NCI-H82 (cell line): ENCODE measurements at regions not wholly inside any gene's neighbourhood (a gene's known extent, or its start where the extent isn't known, plus 50 kb on each side); places are given as distances from the start of the nearest gene placed in this dataset.
"Not testable (repeated sequence)": the region's sequence is repeated elsewhere in the genome, so short reads cannot be mapped to it uniquely, and the experiment has no call there.

ENCODE experiments used
- DNase-seq: peaks from one replicate; lab custom pipeline; 2025; lab: John Stamatoyannopoulos, UW

DNA sequence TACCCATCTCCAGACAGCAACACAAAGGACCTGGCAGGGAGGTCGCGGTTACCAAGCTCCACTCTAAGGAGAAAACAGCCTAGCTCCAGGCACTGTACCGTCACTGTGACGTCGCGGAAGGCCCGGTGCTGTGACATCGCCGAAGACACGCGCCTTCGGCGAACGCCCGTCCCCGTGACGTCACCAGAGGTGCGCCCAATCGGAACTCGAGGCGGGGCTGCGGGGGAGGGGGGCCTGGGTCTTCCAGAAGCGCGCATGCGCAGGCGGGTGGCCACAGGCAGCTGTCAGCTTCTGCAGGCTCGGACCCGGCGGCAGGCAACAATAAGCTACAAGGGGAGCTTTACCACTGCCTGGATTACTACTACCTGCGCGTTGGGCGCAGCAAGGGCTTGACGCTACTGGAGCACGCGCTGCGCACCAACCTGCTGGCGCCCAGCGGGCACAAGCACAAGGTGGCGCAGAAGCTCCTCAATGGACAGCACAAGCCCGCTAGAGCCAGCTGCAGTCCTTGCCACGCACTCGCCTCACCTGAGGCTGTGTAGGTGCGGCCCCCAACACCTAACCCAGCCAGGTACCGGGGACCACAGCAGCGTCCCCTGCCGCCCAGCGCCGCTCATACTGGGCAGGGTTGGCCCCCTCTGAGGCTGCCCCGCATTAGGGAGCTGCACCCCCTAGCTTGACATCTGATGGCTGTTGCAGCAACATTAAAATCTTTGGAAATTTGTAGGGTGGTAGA, 208.4 kb downstream of the TPST1 start:
- peak; percentile 51 for DNase-seq

DNA sequence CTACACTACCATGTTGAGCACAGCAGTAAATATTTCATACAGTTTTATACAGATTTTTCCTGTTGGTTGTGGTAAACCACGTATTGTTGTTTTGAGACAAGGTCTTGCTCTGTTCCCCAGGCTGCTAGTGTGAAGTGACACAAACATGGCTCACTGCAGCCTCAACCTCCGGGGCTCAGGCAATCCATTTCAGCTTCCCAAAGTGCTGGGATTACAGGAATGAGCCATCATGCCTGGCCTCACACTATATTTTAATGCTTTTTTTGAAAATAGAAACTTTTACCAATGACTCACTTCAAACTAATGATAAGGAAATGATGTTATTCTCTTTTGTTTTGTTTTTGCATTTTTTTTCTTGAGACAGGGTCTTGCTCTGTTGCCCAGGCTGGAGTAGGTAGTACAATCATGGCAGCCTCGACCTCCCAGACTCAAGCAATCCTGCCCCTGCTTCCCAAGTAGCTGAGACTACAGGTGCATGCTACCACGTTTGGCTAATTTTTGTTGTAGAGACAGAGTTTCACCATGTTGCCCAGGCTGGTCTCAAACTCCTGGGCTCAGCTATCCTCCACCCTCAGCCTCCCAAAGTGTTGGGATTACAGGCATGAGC, 210.6 kb downstream of the TPST1 start:
- DNase-seq, result no peak

DNA sequence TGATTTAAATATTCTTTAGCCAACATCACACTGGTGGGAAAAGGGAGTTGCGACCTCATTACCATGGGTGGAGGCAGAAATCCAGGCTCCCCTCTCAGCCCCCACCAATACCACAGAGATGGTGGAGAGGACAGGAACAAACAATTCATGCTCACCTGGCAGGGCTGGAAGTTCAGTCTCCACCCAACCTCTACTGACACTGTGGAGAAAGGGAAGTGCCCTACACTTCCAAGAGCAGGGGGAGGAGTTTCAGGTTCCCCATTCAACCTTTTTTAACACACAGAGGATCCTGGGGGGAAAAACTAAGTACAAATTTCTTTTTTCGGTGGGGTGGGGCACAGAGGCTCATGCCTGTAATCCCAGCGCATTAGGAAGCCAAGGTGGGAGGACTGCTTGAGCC, 210.1 kb upstream of the KCTD7 start:
- DNase-seq, result no peak

DNA sequence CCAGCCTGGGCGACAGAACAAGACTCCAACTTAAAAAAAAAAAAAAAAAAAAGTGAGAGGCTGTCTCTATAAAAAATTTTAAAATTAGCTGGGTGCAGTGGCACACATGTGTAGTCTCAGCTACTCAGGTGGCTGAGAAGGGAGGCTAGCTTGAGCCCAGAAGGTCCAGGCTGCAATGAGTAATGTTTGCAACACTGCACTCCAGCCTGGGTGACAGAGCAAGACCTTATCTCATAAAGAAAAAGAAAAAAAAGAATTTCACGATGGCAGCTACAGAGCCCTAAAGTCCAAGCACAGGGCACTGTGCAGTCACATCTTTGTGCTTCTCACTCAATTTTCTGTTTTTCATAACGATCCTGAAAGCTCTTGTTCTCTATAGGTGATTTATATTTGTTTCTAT, 209.5 kb upstream of the KCTD7 start:
- no peak for DNase-seq

DNA sequence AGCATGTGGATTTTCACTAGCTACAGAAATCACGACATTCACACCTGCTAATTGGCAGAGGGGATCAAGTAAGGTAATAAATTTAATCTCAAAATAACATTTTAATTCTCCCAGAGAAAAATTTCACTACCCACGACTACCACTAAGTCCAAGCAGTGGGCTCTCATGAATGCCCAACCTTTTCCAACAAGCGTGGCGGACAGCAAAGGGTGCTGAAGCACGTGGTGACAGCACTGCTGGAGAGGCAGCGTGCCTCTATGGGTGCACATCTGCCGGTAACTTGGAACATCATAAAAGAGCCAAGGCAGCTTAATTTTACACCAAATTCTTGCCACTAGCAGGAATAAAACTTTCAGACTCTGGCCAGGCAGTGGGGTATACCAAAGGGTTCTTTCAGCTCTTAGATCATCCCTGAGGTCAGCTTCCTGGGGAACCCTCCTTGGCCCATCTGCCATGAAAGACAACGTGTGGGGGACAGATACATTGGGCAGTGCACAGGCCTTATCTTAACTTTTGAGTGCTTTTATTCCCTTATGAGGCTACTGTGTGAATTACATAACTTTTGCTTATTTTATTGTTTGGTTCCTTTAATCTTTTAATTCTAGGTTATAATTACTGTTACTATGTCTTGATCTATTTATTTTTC, 206.7 kb upstream of the KCTD7 start:
- no peak for DNase-seq

DNA sequence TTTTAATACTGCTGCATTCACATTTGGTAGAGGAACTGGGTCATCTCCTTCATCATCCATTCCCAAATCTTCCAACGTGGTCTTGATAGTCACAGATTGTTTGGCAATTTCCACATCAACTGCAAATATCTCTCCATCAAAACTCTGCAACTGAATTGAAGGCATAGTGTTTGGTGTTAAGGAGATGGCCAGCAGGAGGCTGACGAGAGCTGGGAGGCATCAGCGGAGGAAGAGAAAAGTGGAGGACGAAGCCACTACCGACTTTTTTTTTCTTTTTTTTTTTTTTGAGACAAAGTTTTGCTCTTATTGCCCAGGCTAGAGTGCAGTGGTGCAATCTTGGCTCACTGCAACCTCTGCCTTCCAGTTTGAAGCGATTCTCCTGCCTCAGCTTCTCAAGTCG, 205.0 kb upstream of the KCTD7 start:
- DNase-seq, result no peak

DNA sequence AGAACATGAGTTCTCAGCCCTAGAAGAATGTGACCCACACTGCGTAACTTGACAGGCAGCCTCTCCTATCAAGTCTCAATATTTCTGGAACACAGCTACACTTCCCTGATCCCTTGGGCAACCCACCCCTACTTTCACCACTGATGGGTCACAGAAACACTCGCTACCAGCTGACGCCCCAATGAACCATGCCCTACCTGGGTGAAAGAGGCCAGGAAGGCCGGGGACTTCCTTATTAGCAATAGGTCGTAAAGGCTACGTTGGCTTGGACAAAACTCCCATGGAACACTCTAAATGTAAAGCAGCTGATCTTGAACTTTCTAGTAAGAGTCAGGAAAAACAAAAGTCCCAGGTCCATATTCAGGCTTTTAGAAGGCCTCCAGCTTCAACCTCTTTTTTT, 202.3 kb upstream of the KCTD7 start:
- DNase-seq, result no peak

DNA sequence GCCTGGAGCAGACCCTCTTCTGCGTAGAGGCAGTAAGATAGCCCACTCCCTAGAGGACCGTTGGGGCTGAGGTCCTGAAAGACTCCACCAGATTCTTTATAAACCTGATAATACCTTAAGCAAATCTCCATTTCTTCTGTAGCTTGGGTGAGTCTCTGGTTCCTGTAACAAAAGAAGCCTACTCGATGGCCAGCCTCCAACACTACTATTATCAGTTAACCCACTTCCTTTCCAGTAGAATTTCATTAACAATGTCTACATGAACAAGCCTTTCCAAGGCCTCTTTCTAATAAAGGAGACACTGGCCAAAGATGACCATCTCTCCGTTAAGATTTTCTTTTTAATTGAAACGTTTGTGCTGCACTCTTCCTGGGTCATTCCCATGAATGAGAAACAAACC, 201.7 kb upstream of the KCTD7 start:
- no peak for DNase-seq

DNA sequence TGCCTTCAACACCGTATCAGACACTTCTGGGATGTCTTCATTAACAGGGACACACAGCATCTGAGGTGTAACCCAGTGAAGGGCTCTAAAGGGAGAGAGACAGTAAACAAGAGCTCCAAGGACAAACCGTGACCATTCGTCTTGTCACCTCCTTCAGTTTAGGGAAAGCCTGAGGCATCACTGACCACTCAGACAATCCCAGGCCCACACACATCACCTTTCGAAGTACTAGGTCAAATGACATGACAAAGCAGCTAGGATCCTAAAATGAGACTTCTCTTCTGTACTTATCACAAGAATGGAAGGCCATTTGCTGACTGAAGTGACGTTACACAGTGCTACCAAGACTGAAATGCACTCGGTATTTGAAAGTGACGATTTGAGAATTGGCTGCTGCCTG, 200.7 kb upstream of the KCTD7 start:
- no peak for DNase-seq

DNA sequence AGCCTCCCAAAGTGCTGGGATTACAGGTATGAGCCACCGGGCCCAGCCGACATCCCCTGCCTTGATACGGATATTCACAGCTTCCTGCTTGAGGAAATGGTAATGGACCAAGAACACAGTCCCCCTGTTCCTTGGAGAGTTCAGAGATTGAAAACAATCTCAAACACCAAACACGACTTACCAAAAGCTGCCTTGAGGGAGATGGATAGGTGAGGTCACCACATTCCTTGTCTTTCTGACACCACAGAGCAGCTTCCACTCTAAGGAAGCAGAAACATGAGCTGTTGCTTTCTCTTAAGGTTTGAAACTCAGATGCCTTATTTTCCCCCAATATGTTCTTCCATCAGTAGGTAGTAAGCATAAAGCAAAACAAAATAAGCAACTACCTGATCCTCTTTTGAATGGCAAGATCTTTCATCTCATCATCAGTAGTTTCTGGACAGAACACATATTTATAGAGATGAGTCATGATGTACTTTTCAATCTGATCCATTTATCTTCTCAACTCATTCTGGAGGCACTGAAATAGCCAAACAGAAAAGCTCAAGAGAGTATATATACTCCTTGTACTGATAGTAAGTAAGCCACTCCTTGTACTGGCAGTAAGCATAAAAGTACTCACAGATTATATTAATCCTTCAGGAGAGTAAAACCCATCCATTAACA, 199.1 kb upstream of the KCTD7 start:
- DNase-seq, result no peak

DNA sequence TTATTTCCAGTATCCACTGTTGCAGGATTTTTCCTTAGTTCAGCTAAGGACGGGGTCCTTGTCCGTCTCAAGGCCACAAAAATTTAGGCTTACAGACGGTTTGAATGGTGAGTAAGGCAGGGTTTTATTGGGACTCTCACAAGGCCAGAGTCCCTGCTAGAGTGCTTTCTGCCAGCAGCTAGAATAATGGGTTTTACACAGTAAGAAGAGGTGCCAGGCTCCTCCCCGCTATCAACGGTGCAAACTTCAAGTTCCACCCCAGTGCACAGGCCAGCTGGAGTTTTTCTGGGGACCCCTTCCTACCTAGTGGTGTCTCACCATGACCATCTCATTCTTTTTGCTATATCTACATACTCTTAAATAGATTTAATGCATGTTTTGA, 198.5 kb upstream of the KCTD7 start:
- no peak for DNase-seq

DNA sequence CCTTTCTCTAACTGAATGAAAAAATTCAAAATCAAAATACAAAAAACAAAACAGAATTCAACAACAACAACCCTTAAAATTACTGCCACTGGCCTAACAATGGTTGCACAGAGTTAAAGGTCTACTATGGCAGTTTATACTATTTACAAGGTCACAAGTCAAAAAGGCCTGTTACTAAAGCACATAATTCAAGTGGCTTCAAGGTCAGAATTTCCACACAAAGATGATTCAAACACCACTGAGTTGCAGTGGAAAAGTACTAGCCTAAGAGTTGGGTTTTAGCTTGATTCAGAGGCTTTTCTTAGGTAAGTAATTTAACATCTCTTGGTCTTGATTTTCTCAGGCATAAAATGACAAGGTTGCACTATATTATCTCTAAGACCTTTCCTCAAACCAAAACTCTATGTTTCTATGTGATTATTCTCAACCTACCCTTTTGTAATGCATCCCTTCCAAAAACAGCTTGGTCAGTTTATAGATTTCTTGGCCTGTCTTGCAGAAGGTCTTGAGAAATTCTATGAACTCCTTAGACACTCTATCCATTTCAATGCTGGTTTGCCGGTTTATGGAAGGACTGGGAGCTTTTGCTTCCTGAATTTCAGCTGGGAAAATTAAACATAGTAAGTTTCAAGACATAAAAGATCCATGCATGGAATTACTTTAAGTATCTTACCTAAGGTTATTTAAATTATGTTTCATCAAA, 189.8 kb upstream of the KCTD7 start:
- not testable (repeated sequence) for DNase-seq

DNA sequence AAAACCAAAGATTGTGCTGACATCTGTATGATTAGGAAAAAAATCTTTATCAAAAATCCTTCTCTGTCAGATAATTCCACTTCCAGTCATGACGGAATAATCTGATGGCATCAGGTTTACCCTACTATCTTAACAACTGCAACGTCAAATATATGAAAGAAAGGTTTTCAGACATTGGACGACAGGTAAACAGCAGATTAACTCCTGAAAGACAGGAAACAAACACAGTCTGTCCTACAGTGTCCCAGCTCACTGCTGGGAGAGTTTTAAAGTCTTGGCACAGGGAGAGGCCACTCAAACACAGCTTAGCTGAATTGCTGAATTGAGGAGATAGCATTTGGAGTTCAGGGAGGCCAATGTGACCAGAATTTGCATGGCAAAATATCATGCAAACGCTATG, 186.3 kb upstream of the KCTD7 start:
- no peak for DNase-seq

DNA sequence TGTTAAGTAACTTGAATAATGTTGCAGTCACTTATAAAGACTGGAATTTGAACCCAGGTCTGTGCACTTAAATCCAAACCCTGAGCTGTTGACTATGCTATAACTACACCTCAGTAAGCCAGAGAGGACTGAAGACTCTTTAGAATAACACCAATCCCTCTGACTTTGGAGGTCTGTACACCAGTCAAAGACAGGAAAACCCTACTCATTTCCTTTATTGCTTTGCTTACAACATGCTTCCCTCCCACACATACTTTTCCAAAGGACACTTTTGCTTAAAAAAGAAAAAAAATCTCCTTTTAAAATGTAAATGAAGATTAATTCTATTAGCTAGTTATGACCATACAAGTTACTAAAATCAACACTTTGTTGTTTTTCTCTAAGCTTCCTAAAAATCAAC, 184.7 kb upstream of the KCTD7 start:
- DNase-seq, result no peak

DNA sequence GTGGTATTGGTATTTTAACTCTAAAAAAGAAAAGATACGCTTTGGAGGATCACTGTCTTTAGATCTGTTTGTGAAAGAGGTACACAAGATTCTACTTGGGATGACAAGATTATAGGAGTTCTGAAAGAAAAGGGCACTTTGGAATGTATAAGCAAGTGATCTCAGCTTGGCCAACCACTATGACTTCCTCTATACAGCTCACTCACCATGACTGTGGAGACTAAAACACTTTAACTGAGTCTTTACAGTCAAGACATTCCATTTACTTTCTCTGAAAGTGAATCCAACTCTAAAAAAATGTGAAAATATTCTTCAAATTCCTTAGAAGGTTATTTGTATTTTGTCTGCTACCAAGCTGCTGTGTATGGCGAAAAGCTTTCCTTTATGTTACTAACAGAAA, 181.7 kb upstream of the KCTD7 start:
- not testable (repeated sequence) for DNase-seq

DNA sequence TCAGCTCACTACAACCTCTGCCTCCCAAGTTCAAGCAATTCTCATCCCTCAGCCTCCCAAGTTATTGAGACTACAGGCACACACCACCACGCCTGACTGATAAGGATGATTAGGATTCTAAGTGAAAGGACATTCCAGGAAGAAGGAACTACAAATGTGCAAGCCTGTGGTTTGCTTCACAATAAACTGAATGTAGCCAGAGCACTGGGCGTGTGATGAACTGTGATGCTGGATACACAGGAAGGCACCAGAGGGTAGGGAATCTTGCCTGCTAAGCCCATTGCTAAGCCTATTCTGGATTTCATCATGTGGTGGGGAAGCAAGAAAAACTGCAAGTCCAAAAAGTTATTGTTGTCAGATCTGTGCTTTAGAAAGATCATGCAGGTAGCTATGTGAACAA, 177.9 kb upstream of the KCTD7 start:
- DNase-seq, result not testable (repeated sequence)

DNA sequence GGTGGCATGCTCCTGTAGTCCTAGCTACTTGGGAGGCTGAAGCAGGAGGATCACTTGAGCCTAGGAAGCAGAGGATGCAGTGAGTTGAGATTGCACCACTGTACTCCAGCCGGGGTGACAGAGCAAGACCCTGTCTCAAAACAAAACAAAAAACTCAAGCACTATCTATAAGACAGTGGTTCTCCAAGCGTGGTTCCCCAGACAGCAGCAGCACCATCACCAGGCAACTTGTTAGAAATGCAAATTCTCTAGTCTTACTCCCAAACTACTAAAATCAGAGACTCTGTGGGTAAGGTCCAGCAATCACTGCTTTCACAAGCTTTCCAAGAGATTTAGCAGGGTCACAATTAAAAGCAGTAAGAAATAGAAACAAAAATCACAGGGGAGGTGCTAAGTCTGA, 177.0 kb upstream of the KCTD7 start:
- not testable (repeated sequence) for DNase-seq

DNA sequence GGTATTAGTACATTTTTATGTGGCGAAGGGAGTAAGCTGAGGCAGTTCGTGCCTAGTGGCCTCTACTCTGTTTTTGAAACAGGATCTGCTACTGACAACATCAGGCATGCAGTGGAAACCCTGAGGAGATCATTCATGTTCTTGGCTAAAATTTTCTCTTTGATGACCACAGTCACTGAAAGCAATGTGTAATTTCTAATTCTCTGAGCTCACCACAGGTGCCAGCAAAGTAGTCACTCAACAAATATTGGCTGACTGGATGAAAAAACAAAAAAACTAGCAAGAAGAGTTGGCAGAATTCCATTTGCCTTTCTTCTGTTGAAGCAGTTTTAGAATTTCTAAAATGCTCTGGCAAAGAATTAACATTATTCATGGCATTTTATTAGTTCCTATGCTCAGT, 176.5 kb upstream of the KCTD7 start:
- no peak for DNase-seq

DNA sequence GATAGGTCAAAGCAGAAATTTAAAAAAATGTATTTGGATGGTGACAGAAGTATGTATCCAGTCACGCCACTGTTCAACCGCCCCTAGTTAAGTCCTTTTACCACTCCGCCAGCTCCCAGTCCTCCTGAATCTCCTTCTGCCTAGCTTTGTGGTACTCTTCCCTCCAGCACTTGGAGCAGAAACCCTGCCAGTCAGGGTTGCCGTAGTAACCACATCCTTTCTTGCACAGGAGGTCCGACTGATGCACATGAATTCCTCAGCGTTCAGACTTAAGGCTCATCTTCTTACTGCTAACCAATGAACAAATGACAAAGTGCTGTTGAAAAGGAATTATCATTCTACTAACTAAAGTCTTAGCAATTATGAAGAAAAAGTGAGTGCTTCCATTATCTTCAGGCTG, 175.3 kb upstream of the KCTD7 start:
- DNase-seq, result no peak

DNA sequence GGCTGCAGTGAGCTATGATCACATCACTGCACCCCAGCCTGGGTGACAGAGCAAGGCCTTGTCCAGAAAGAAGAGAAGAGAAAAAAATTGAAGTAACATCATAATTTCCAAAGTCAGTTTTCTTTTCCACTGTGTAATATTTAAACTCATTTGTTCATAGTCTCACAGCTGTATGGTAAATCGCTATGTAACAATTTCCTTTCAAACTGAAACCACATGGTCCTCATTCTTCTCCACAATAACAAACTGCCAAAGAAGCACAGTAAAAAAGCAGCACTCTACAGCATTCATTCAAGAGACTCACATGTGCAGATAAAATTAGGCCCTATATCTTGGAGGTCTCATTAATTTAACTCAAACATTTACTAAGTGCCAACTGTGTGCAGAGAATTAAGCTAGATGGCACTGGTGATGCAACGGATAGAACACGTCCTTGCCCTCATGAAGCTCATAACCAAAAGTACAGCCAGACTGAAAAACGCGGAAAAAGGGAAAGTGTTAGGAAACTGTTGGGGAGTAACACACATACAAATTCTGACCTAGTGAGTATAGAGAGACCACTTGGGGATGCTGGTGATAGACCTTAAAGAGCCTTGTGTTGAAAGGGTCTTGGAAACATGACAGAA, 174.0 kb upstream of the KCTD7 start:
- no peak for DNase-seq

DNA sequence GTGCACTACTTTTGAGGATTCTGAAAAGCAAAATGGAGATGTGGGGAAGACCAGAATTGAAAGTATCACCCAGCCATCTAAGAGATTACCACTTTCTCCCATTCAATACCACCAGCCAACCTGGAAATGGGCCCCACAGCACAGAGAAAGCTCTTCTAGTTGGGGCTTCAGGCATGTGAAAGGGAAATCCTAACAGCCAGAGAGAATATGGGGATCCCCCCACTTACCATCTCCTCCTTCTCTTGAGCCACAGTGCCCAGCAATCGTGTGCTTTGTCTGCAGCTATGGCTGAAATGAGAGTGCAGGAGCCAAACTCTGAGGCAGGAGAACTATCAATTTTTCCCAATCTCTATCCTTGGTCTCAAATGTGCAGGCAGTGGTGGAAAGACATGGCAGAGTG, 173.2 kb upstream of the KCTD7 start:
- DNase-seq, result not testable (repeated sequence)

DNA sequence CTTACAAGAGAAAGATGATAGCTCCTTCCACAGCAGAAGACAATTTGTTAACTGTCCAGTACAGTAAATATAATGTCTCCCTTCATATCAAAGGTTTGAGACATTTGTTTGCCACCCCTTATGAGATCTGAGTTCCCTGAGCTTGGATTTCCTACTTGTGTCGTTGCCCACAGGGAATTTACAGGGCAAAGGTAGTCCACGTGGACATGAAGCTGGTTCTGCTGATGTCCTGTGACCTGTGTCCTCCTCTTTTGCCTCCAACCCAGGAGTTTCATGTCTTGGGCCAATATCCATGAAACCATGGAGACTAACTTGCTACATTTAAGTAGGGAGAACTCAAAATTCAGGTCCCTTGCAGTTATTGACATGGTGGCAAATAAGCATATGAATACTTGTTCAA, 172.2 kb upstream of the KCTD7 start:
- DNase-seq, result not testable (repeated sequence)
